DMS79 (cell line): ENCODE measurements at regions not wholly inside any gene's neighbourhood (a gene's known extent, or its start where the extent isn't known, plus 50 kb on each side); places are given as distances from the start of the nearest gene placed in this dataset.

Source experiments
- DNase-seq: peaks from one replicate; lab custom pipeline; 2025; lab: John Stamatoyannopoulos, UW

DNA sequence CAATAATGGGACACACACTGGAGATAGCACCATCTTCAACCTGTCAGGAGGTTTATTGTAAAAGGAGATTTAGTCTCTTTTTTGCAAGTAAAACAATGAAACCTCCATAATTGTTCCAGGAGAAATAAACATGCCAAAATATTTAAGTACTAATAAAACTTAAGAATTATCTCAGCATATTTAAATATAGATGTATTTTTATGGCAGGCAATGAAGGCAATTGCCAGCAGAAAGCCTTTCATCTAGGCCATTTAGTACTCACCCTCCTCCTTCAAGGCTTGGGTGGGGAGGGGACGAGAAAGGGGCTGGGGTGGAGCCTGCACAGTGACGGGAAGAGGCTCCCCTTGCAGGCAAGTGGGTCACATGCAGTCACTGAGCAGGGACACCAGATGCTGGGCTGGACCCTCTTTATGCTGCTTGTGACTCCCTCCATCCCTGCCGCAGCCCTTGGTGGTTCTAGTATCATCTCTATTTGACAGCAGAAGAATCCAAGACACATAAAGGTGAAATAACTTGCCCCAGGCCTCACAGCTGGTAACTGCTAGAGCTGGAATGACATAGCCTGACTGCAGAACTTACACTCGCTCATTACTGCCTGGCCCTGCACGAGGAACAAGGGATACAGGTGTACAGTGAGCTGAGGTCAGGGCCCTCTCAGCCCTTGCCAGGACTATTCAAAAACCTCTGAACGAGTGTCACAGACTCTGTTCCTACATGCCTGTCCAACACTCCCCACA lies 449.5 kb upstream of the ZMIZ1 start:
- no peak for DNase-seq

DNA sequence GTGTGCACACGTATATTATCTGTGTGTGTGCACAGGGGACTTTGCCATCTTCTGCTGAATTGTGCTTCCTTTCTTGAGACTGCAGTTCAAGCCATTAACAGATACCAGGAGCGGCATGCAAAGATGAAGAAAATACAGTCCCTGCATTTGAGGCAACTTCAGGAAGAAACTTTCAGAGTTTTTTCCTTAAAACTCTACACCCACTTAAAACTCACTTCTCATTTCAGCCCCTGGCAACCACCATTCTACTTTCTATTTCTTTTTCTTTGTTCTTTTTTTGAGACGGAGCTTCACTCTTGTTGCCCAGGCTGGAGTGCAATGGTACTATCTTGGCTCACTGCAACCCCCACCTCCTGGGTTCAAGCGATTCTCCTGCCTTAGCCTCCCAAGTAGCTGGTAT lies 448.9 kb upstream of the ZMIZ1 start:
- no peak for DNase-seq

- DNase-seq: no peak
These were observed 447.6 kb upstream of the ZMIZ1 start for GRCh38 chr10:78620985-78621799.

GRCh38 chr10:78623578-78624215 lies 445.1 kb upstream of the ZMIZ1 start:
- DNase-seq: peak; percentile 20

DNA sequence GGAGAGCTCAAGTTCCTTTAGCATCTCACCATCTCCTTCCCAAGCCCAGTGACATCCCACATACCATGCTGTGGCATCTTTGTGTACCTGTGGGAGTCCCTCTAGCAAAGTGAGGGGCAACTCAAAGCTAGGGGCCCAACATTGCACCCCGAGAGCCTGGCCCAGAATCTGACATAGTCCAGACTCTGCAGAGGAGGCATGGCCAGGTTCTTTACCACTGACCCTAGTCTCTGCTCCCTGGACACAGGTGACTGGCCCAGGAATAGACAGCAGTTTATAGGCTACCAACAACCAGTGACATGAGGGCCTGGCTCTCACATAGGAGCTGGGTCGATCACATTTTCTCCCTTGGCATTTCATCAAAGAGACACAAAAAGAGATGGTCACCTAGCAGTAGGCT lies 444.0 kb upstream of the ZMIZ1 start:
- no peak for DNase-seq

DNA sequence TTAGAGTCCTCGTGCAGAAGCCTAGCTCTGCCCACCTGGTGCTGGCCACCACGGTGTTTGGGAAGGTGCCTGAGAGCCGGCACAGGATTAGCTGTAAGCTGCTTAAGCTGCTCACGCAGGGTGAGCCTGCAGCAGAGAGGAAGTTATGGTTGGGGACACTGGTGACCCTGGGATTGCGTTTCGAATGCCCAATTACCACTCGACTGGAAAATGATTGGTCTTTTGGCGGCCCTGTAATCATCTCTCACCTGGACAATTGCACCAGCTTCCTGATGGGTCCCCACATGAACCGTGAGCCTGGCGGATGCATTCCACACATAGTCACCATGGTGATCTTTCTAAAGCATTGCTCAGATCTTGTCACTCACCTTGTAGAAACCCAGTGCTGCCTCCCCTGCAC lies 442.3 kb upstream of the ZMIZ1 start:
- DNase-seq: no peak

- no peak for DNase-seq
These were observed 441.4 kb upstream of the ZMIZ1 start for GRCh38 chr10:78627254-78627795.

DNA sequence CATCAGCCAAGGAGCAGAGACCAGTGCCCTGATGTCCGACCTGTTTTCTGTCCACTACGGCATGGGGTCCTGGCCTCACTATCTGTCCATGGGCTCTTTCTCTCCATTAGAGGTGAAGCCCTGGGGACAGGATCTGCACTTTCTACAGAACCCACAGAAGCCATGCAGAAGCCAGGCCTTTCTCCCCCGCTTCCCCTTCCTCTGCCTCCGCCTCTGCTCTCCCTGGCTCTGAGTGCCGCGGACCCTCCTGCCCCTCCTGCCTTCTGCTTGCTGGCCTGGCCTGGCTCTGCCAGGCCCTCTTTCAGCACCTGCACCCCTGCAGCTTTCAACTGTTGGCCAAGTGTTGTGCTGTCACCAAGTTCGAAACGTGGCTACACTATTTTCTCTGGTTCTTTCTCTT lies 439.8 kb upstream of the ZMIZ1 start:
- no peak for DNase-seq

DNA sequence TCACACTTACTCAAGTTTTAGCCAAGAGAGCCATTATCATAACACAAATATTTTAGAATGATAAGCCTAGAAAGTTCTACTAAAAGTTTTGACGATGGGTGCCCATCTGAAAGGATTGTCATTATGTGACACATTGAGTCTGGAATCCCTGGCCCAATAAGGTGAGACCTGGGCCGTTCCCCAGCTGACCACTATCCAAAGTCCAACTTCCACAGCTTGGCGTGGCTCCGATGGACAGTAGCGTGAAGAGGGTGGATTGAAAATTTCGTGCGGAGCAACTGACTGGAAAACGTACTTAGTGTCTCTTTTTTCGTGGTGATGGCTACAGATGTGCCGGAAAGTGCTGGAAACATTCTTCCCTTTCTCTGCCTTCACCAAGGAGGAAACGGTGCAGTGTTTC lies 439.0 kb upstream of the ZMIZ1 start:
- DNase-seq: no peak

DNA sequence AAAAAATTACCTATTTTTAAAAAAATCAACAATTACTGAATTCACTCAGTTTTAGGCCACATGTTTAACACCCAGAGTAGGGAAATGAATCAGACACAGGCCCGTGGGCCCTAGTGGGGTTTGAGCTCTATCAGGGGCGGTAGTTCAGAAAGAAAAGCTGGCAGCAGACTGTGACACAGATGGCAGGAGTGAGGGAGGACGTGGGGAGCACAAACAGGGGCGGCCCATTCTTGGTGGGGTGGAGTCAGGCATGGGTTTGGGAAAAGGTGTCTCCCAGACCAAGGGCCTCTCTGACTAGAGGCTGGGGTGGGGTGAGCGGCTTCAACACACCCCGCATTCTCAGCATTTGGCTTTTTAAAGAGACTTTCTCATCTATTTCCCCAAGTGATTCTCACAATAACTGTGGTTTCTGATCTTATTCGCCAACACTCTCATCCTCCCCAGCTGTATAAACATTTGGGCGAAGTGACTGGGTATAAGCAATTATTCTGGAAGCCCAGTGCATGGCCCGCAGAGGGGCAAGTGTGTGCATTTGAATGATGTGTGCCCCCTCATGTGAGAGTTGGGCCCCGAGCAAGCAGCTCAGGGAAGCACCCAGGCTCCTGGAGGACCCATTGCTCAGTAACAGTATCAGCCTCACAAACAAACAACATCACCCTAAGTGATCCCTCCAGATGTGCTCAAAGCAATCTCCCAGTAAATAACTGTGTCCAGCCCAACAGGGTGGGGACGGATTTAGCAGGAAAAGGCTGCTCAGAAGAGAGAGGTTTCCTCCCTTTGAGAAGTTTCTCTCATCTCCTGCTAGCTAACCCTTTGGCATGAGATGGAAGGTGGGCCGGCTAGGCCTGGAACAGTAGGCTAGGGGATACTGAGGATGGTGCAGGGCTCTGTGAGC lies 437.6 kb upstream of the ZMIZ1 start:
- DNase-seq: no peak

DNA sequence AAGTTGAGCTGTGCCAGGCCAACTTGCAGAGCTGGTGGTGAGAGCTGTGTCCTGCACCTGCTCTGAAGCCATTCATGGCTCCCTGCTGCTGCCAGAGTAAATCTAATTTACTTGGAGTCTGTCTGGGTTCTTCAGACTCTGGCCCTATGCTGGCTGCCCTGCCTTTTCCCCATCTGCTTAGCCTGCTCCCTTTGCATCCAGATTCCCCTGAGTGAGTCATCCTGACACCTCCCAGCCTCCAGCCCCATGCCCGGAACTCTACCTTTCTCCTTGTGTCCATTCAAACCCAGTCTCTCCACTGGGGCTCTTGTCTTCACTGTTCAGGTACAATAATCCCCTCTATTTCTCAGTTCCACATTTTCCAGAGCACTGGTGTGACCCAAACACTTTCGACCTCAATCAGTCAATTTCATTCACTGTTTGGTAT lies 434.4 kb upstream of the ZMIZ1 start:
- no peak for DNase-seq

DNA sequence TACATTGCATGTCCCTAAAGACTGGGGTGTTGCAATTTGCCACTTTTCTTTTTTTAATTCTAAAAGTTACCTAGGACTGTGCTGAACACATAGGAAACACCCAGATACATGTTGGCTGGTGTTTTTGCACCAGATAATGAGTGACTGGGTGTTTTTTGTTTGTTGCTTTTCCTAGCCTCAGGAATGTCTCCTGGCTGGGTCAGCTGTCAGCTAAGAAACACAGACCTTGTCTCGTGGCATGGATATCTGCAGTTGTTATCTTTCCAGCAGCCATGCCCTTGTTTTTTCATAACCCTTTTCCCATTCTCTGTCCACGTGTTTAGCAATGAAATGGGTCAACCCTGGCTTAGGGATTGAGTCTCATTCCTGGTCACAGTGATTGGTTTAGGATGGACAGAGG lies 433.9 kb upstream of the ZMIZ1 start:
- no peak for DNase-seq

DNA sequence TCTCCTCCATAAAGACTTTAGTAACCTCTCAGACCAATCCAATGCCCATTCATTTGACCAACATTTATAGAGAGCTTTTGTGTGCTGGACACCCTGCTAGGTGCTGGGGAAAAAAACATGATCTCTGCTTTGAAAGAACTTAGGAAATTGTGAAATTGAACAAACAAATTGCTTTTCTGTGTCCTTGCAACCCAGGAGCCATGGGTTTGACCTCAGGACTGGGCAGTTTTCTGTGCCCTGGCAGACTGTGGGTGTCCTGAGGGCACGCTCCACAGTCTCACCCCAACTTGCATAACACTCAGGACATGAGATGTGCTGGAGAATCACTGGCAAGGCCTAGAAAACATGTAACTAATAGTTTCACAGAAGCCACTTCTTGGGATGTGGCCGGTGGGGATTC lies 429.1 kb upstream of the ZMIZ1 start:
- no peak for DNase-seq

DNA sequence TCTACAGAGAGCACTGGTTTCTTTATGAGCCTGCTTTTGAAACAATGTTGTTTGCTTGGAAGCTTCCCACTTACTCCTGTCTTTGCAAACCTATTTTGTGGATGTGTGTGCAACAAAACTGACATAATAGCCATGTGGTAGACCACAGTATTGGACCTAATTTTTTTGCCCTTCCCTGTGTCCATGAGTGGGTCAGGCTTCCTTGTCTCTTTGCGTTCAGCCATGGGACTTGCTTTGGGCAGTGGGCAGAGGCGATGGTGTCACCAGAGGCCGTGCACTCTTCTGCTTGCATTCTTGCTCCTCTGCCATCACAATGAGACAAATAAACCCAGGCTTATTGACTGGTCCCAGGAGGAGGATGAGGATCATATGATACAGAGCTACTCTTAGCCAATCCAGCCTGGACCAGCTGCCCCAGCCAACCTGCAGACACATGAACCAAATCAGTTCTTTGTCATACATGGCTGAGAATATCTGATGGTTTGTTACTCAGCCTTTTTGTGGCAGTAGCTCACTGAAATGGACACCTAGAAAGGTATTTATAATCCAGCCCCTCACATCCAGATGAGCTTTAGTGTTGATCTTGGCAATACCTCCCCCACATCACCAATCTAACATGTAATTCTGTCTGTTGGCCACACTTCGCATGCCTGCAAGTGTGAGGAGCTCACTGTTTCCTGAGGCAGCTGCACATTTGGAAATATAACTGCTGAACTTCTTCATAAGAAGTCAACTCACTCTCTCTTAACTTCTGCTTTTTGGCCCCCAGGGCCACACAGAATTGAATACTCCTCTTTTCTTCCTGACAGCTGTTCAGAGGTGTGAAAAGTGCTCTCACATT lies 427.8 kb upstream of the ZMIZ1 start:
- no peak for DNase-seq

DNA sequence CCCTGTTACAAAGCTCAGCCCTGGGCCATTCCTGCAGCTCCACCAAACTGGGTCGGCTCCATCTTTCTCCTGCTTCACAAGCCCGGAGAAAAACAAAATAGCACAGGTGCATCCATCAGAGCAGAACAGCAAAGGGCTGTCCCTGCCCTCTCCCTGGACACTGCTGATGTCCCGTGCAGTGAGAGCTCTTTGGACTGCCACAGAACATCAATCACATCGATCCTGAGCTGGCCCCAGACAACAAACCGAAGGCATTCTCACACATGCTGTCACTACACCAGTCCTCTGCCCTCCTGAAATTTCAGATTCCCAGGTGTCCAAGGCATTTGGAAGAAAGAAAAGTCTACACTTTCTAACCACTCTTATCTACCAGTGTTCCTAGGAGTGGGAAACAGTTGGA lies 427.1 kb upstream of the ZMIZ1 start:
- DNase-seq: no peak

GRCh38 chr10:78642269-78642816 lies 426.4 kb upstream of the ZMIZ1 start:
- DNase-seq: no peak

GRCh38 chr10:78643513-78643912 lies 425.3 kb upstream of the ZMIZ1 start:
- DNase-seq: no peak

DNA sequence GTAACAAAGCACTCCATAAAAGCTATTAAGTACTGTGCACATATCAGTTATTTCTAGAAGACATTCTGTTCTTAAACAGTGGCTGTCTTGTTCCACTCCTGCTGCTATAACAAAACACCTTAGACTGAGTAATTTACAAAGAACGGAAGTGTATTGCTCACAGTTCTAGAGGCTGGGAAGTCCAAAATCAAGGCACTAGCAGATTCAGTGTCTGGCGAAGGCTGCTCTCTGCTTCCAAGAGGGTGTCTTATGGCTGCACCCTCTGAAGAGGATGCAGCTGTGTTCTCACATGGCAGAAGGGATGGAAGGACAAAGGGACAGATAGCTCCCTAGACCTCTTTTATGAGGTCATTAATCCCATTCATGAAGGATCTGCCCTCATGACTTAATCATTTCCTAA lies 424.2 kb upstream of the ZMIZ1 start:
- no peak for DNase-seq

GRCh38 chr10:78645169-78645686 lies 423.5 kb upstream of the ZMIZ1 start:
- no peak for DNase-seq

- DNase-seq: no peak
These were observed 422.8 kb upstream of the ZMIZ1 start for GRCh38 chr10:78645975-78646374.
